GM12865 (cell line): ENCODE measurements at regions not wholly inside any gene's neighbourhood (a gene's known extent, or its start where the extent isn't known, plus 50 kb on each side); places are given as distances from the start of the nearest gene placed in this dataset.

Source experiments
- DNase-seq: peaks from one replicate; pipeline ENCODE4 v3.0.0; 2010; ENCODE audit warnings: low read depth
- H3K4me3 ChIP-seq: 2 replicates; pipeline ENCODE4 v1.5.1; 2011; ENCODE audit warnings: mild to moderate bottlenecking, low read depth, low read length, control low read depth
- CTCF ChIP-seq: IDR thresholded peaks from 2 replicates; pipeline ENCODE4 v1.5.1; 2011; ENCODE audit warnings: low read length, control low read depth, low read depth, inconsistent platforms; ENCODE audit not compliant: insufficient read depth; ENCODE audit errors: missing control alignments

GRCh38 chr5:3997670-3998069 is 402.0 kb downstream of the IRX1 start:
- no peak for TF ChIP-seq CTCF
- H3K4me3 ChIP-seq = no peak overlapping the region
- no peak for DNase-seq

GRCh38 chr5:3999929-4000328 is 404.3 kb downstream of the IRX1 start:
- no peak overlapping the region for H3K4me3 ChIP-seq
- TF ChIP-seq CTCF = no peak
- no peak for DNase-seq

GRCh38 chr5:4001004-4001403 is 405.4 kb downstream of the IRX1 start:
- no peak for TF ChIP-seq CTCF
- no peak overlapping the region for H3K4me3 ChIP-seq
- no peak for DNase-seq

GRCh38 chr5:4001758-4002533 is 406.3 kb downstream of the IRX1 start:
- no peak for DNase-seq
- TF ChIP-seq CTCF = no peak
- H3K4me3 ChIP-seq = no peak overlapping the region

- no peak for TF ChIP-seq CTCF
- no peak for DNase-seq
- no peak overlapping the region for H3K4me3 ChIP-seq
These were observed 409.7 kb downstream of the IRX1 start for GRCh38 chr5:4005335-4005734.

GRCh38 chr5:4007001-4007400 is 411.4 kb downstream of the IRX1 start:
- TF ChIP-seq CTCF = no peak

GRCh38 chr5:4011943-4012342 is 416.3 kb downstream of the IRX1 start:
- H3K4me3 ChIP-seq = no peak overlapping the region
- DNase-seq = no peak
- TF ChIP-seq CTCF = no peak

More at GRCh38 chr5:4007001-4007400, 411.4 kb downstream of the IRX1 start:
- DNase-seq = no peak
- no peak overlapping the region for H3K4me3 ChIP-seq
